NCI-H1092 treated with DMSO at 0.1 percent for 48 hours (cell line): ENCODE measurements at regions not wholly inside any gene's neighbourhood (a gene's known extent, or its start where the extent isn't known, plus 50 kb on each side); places are given as distances from the start of the nearest gene placed in this dataset.

Experiments
- DNase-seq: peaks from one replicate; lab custom pipeline; 2025; lab: John Stamatoyannopoulos, UW

DNA sequence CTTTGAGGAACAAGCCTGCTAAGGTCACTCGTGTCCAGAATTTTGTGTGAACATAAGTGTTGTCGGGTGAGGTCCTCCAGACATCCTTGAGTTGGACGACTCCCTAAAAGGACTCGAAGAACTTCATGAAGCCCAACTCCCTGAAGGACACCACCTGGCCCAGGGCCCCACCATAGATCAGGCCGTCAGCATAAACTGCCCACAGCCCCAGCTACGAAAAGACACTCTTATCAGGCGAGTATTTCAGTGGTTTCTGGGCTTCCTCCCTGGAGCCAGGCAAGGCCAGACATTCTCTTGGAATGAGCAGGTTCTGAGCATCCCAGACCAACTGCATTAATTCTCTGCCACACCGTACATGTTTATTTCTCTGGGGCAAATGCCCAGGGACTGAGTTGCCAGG is 170.1 kb downstream of the IGLL1 start:
- no peak for DNase-seq

DNA sequence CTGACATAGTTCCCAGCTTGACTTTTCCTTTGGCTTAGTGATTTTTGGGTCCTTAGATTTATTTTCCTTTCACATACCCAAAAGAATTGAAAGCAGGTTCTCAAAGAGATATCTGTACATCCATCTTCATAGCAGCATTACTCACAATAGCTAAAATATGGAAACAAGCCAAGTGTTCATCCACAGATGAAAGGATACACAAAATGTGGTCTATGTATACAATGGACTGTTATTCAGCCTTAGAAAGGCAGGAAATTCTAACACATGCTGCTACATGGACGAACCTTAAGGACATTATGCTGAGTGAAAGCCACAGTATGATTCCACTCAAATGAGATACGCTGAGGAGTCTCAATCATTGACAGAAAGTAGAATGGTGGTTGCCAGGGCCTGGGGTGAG is 171.8 kb downstream of the IGLL1 start:
- no peak for DNase-seq

DNA sequence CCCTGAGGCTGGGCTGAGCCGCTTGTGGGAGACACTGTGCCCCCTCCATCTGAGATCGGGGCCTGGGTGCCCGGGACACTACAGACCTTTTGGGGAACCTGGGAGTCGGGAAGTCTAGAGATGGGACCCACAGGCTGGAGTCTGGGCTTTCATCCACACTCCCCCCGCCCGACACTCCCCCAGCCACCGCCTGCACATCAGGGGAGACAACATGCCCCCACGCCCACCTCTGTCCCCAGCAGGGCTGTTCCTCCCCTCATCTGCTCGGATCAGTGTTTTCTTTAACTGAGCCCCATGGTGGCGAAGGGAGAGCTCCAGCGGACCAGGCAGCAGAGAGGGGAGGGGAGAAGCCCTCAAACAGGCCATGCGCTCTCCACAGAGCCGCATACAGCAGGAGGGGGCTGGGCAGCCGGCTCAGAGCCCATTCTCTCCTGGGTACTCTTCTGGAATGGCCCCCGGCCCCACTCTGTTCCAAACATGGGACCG is 174.7 kb downstream of the IGLL1 start:
- DNase-seq = no peak

DNA sequence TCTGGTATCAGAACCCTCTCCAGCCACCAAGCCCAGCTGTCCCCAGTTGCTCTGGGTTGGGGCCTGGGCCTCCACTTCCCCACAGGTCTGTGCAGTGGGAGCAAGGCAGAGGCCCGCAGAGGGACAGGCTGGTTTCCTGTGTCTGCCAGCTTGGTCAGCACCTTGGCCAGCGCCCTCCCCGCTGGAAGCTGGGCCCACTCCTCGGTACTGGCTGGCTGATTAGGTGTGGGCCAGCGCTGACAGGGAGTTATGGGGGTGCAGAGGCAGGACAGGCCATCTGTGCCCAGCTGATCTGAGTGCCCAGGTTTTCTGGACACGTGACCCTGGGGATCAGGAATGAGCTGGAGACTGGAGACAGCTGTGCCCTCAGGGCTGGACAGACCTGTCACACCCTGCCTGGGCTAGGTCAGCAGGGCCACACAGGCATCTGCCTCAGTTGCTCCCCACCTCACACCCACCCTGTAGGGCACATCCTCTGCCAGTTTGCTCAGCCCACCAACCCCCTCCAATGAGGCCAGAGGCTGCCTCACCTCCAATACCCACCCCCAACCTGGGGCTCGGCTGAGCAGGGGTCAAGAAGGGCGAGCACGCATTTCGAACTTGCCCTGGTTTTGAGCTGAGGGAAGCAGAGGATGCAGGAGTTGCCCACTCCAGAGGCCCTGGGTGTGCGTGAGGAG is 175.3 kb downstream of the IGLL1 start:
- DNase-seq = no peak

DNA sequence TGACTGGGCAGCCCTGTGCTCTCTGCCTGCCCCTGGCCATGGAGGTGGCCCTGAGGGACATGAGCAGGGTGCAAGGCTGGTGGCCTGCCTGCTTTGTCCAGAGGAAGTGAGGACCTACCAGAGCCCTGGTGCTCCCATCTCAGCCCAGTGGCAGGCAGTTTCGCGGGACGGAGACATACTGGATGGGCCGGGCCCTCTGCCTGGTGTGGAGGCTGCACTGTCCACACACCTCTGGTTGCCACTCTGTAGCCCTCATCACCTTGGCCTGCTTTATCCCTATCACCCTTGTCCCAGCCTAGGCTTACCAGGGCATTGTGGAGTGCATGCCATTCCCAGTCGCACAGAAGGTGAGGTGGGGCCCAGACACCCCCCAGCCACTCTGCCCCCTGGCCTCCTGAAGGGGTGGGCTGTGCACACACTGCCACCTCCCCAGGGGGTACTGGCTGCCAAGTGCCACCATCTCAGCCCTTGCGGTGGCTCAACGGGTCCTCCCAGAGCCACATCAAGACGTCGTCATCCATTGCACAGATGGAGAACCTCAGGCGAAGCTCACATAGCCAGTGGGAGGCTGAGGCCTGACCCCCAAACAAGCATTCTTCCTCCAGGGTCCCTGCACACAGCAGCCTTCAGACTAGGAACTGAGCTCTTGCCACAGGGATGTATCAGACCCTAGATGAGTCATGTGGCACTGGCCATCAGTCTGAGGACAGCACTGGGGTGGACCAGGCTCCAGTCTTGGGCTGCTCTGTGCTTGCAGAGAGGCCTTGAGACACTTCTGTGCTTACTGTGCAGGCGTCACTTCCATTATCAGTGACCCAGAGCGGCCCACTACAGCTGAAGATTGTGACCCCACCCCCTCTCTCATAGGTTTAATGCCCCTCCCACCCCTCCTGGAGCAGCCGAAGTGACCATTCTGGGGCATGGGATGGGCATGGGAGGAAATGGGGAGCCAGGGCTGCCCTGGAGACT is 176.1 kb downstream of the IGLL1 start:
- DNase-seq = no peak

DNA sequence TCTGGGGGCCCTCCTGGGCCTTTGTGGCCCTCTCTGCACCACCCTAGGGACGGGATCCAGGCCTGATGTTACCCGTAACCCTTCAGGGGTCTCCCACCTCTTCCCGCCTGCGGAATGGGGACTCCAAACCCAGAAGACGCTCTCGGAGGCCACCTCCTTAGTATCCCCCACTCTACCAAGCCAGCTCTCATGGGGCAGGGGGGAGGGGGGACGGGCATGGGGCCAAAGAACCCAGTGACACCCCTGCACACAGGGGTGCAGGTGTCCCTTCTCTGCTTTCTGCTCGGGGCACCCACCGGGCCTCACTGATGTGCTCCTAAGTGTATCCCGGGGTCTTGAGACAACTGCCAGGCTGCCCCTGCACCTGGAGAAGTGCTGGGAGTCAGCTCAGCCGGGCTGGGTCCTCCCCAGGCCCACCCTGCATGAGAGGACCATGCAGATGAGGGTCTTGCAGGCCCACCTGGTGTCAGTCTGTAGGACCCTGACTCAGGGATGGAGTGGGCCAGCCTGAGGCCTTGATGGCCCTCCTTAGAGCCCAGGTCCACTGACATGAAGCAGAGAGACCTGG is 176.9 kb downstream of the IGLL1 start:
- no peak for DNase-seq

DNA sequence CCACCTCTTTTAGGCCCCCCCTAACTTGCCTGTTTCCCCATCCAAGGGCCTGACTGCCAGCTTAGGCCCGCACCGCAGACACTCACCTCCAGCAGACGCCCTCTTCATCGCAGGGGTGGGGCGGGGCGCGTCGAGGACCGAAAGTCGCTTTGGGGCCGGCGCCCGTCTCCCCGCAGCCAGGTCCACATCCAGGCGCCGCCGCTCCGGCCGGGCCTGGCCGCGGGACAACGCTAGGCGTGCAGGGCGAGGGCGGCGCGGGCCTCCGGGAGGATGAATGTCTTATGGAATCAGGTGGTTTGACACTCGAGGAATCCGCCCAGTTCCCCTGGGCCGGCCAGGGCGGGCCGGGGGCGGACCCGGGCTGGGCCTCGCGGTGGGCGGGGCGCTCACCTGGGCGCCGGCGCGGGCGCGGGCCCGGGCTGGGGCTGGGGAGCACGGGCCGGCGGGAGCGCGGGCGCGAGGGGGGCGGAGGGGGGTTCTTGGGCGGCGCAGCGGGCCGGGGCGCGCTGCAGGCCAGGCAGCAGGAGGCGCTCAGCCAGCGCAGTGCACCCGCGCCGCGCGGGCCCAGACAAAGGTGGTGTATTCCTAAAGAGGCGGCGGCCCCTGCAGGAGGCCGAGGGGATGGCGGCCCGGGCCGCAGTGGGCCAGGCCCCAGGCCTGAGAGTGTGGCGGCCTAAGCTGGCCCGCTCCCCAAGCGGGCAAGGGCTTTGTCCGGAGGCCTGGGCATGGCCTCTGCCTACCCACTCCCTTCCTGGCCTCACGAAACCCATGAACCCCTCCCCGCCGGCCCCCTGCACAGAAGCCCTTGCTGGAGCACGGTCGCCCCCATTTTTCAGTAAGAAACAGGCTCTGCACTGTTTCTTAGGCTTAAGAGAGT is 177.6 kb downstream of the IGLL1 start:
- DNase-seq = no peak

DNA sequence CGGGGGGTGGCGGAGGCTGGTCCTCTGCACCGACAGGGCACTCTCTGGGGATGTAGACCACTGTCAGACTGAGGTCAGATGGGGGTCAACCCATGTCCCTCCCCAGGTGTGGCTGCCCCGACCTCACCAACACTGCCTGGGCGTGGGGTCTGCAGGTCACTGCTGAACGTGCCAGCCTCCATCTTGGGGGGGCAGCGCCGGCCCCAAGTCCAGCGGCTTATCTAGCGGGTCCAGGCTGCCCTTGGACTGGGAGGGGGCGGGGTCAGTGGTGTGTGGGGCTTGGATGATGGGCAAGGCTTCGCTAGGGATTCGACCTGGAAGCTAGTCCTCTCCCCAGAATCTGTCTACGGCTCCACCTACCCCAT is 178.2 kb downstream of the IGLL1 start:
- no peak for DNase-seq

DNA sequence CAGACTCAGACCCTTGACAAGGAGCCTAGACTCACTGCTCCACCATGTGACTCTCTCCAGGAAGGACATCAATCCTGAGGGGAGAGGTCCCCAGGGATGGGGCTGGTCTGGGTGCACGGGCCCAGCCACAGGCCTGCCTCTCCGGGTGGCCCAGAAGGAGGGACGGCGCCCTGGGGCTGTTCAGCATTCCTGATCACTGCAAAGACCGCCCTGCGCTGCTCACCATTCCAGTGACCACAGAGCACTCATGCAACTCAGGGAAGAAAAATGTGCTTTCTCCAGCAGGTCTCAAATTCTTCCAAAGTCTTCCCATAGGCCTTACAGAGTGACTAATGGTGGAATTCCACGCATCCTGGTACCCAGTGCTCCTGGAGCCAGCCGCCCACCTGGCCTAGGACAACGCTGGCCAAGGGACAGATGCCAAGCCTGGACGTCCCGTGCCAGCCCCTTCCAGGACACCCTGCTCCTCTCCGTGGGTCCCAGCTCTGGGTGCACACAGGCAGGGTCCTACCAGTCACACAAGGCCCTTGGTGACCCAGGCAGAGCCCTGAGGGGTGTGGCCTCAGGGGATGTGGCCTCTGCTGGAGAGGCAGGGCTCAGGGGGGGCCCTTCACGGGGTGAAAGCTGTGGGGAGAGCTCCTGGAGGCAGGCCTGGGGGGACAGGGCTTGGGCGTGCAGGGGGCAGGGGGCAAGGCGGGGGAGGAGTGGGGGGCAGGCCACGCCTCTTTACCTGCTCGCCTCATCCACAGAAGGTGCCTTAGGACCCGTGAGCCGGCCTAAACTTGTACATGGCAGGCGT is 178.8 kb downstream of the IGLL1 start:
- no peak for DNase-seq

DNA sequence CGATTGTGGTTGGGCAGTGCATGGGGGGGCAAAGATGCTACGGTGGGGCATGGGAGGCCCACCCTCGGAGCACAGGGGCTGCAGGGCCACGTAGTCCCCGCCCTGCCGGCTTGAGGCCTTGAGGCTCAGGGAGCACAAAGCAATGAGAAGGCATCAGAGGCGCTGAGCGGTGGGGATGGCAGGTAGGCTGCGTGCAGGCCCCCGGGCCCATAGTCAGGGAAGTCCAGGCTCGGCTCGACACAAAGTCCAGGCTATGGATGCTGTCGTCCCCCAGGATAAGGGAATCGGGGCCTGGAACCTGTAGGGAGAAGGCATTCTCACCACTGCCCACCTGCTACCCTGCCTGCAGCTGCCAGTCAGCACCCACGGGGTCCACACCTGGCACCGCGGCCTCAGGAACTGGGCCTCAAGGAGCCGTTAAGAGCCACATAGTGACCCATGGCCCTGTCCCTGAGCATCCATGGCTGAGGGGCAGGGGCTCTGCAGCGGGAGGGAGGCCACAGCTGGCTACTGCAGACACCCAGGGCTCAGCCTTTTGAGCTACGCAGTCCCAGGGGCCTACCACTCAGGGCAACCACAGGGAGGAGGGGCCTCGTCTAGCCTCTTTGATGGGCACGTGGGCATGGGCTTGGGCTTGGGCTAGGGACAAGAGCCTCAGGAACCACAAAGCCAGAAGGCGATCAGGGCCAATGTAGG is 179.7 kb downstream of the IGLL1 start:
- no peak for DNase-seq

DNA sequence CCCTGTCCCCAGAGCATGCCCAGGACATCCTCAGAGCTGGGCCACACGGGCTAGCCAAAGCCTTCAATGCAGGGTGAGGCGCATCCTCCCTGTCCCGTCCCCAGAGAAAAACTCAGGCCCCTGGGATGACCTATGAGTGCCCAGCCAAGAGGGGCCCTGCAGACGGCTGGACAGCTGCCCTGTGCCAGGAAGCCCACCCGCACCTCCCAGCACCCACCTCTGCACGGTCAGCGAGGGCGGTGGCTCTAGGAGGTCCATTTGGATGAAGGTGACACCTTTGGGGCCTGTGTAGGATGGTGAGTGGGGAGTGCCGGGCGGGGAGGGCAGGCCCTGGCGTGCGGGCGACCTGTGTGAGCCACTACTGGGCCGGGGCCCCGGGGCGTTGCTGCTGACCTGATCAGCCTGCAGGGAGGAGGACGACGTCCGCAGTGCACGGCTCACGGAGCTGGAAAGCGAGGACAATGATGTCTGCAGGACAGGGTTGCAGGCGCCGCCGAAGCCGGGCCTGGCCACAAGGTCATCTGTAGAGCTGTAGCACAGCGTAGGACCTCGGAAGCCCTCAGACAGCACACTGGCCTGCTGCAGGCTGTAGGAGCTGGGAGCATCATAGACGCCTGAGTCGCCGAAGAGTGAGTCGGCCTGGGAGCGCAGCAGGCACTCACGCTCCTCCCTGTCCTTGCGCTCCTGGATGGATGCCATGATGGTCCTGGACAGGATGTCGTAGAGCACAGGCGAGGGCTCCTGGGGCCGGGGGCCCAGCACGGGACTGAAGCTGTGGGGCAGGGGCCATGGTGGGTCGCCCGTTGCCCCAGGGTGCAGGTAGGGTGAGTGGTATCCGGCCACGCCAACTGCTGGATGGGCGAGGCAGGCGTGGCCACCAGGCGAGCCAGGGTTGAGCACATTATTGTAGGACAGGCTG is 180.5 kb downstream of the IGLL1 start:
- no peak for DNase-seq

DNA sequence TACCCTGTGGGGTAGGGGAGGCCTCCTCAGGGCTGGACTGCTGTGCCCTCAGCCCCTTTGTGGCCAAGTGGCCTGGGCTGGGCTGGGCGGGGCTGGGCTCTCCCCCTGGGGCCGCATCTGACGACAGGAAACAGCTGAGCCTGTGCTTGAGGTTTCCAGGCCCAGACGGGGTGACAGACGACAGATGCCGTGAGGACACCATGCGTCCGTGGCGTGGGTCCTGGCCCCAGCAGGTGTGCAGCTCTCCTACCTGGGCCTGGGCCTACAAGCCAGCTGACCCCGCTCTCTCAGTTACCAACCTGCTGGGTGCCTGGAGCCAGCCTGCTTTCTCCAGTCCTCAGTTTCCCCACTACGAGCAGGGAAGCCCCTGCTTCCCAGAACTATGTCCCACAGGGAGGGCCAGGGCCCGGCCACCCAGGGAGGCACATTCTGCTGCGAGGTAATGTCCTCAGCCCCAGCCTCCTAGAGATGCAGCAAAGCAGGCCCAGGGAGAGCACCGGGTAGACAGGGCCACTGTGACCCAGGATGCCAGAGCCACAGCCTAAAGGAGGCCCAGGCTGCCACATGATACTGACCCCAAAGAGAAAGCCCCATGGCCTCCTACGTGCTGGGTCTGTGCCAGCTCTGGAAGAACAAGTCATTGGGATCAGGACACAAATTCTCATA is 181.3 kb downstream of the IGLL1 start:
- DNase-seq = no peak

DNA sequence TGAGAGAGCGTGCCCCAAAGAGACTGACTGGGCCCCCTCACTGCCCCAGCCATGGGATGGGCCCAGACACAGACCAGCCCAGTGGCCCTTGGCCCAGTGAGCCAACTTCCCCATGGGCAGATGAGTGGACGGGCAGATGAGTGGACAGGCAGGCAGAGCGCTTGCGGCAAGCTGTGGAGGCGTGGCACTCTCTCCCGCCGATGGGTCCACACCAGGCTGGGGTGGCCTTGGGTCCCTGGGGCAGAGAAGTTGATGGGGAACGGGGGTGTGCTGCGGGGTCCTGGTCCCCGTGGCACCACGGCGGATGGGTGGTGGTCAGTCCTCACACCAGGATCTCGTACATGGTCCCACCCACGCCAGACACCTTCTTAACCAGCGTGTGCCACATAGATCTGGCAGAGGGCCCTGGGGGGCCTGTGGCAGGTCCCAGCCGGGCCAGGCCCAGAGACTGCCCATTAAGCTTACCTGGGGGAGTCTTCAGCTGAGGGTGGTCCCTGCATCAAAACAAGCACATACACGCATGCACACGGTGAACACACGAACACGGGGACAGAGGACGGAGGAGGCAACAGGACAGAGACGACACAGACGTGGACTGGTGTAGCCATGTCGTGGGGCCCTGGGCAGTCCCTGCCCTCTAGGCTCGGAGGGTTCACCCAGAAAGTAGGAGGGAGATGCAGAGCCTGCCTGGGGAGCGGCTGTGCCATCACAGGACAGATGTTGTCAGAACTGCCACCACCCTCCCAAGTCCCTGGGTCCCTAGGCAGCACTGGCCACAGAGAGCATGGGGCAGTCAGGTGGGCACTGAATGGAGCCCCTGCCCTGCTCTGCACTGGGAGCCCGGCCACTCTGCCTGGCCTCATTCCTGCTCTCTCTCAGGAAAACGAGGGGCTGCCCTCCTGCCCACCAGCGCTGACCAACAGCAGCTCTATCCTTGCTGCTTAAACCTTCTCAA is 182.2 kb downstream of the IGLL1 start:
- no peak for DNase-seq

DNA sequence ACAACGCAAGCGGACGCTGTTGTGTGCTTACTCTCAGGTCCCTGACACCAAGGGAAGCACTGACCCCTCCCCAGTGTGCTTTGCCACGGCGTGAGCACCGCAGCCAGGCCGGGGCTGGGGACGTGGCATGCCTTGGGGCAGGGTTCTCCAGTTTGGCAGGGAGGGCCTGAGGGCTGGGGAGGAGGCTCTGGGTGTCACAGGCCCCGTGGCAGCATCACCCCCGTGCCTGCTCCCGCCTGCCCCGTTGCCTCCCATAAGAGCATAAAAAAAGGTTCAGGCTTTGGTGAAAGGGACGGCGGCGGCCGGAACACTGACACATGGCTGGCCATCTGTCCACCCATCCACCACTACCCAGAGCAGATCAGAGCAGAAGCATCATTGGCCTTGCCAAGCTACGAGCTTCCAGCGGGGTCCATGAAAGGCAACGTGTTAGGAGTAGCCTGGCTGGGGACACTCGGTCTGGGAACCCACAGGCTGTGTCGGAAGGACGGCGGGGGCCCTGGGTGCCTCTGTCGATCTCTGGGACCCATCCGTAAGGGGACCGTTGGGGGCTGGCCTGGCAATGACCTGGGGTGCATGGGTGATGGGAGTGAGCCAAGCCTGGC is 183.0 kb downstream of the IGLL1 start:
- DNase-seq = no peak

DNA sequence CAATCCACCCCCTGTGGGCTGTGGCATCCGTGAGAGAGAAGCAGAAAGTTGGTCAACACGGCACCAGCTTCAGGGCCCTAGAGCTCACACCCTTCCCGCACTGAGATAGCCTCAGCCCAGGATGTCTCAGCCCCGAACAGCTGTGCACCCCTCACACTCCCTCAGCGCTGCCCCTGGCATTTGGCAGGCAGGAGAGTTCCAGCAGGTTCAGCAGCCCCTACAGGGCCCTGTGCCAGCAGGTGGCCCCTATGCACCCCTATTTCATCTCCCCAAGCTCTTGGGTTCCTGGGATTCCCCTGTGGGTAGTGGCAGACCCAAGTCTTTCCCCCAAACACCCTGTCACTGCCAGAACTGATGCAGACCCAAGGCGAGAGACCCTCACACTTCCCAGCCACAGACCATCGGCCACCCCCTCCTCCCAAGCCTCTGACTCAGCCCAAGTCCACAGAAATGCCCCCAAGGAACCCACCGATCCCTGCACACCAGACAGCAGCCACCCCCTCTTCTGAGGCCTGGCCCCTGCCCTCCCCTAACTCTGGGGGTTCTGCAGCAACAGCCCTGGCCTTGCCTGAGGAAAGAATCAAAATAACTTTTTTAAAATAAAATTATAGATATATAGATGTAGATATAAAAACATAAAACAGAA is 183.6 kb downstream of the IGLL1 start:
- DNase-seq = no peak

DNA sequence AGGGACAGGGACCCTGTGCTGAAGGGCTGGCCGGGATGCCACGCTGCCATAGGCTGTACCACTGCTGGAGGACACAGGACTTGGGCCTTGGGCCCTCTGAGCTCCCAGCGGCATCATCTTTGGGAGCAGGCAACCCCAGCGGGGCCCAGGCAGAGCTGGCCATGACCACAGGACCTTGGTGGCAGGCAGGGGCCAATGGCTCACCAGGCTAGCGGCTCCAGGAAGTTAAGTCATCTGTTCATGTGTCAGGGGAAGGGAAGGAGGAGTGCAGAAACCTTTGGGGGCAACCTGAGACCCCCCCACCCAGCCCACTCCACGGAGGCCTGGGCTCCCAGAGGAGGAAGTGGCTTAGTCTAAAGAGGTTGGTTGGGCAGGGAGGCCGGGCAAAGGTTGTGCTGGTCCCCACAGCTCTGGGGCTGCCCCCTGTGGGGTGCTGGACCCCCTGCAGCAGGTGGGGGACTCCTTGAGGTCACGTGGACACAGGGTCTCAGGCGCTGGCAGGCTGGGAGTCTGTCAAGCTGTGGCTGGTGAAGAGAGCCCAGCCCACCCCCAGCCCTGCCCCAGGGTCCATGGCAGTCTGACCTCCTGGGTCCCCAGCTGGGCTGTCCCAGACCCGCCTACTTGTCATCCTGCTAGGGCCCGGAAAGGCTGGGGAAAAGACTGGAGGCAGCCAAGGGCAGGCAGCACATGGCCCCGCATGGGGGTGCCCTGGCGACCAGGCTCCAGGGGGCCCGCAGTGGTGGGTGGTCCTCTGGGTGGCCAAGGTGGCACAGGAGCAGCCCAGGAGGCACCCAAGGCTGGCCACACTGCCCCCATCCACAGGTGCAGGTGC is 184.3 kb downstream of the IGLL1 start:
- no peak for DNase-seq
